Breast epithelium (tissue), 4 donors: ENCODE measurements at regions not wholly inside any gene's neighbourhood (a gene's known extent, or its start where the extent isn't known, plus 50 kb on each side); places are given as distances from the start of the nearest gene placed in this dataset.

Experiments used
- DNase-seq, 2 donors: peaks; one replicate each; pipeline ENCODE4 v3.0.0-alpha.2; 2019; ENCODE audit warnings: low spot score in 2 of 2
- H3K27ac ChIP-seq, 2 donors: fragments of 200-600 bp; sonication (generic) in 1 of 2; one replicate each; pipeline ENCODE4 v1.5.1; 2016 to 2019; ENCODE audit warnings: mild to moderate bottlenecking in 1 of 2
- H3K27me3 ChIP-seq, 2 donors: fragments of 200-600 bp; sonication (generic) in 1 of 2; one replicate each; pipeline versions ENCODE4 v1.5.1 to v1.6.0; 2017 to 2019; ENCODE audit warnings: control low read depth in 1 of 2, mild to moderate bottlenecking in 1 of 2
- H3K36me3 ChIP-seq: fragments of 200-600 bp; one replicate; pipeline ENCODE4 v1.5.1; 2019
- H3K4me1 ChIP-seq, 2 donors: fragments of 200-600 bp; sonication (generic); one replicate each; pipeline ENCODE4 v1.5.1; 2016 to 2019; ENCODE audit warnings: control low read depth in 1 of 2
- H3K4me3 ChIP-seq, 3 donors: fragments of 200-600 bp; sonication (generic); 1 replicate in 2 of 3; 2 replicates in 1 of 3; pipeline ENCODE4 v1.5.1; 2016 to 2019; ENCODE audit warnings: mild to moderate bottlenecking in 3 of 3, moderate library complexity in 2 of 3
- H3K9me3 ChIP-seq, 2 donors: fragments of 200-600 bp; sonication (generic) in 1 of 2; one replicate each; pipeline ENCODE4 v1.5.1; 2016 to 2019; ENCODE audit warnings: control low read depth in 1 of 2
- CTCF ChIP-seq, 3 donors: fragments of 450-650 bp; IDR thresholded peaks; one replicate each; pipeline ENCODE4 v1.5.1; 2016 to 2017; ENCODE audit warnings: antibody characterized with exemption in 3 of 3, mild to moderate bottlenecking in 3 of 3, moderate library complexity in 3 of 3
- POLR2A ChIP-seq: fragments of 450-650 bp; IDR thresholded peaks from one replicate; pipeline ENCODE4 v1.6.1; 2016; ENCODE audit warnings: antibody characterized with exemption, mild to moderate bottlenecking, moderate library complexity
- POLR2AphosphoS5 ChIP-seq, 3 donors: sonication (generic); formaldehyde crosslinking; IDR thresholded peaks; one replicate each; pipeline ENCODE4 v1.6.1; 2017; ENCODE audit warnings: antibody characterized with exemption in 3 of 3
- intact Hi-C: fragments of 100-400 bp; cut with DNase I; formaldehyde crosslinking; loops from one replicate; pipeline ENCODE4 v1.15.1; 2023; ENCODE audit warnings: low total_unique reads

DNA sequence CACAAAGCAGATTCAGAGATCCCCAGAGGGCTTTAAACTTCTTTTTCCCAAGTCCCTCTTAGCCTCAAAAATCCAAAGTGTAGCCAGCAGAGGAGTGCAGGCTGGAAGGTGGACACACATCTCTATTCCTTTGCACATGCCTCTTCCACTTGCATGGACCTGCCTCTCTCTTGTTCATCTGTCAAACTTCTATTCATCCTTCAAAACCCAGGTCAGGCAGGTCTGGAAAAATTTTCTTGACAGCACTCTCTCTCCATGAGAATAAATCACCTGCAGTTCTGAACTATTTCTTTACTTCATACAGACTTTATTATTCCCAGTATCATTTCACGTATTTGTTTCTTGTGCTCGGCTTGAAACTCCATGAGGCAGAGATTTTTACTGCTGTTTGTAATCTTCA is 127.5 kb downstream of the SS18 start:
- intact Hi-C loops: no loop called here
- H3K36me3 ChIP-seq: no peaks in the 10 kb centered on the region
- no peak for TF ChIP-seq POLR2A
- no peak for TF ChIP-seq CTCF (IDR thresholded peaks at IDR 0.05)
- TF ChIP-seq POLR2AphosphoS5 (IDR thresholded peaks at IDR 0.05): no peak

DNA sequence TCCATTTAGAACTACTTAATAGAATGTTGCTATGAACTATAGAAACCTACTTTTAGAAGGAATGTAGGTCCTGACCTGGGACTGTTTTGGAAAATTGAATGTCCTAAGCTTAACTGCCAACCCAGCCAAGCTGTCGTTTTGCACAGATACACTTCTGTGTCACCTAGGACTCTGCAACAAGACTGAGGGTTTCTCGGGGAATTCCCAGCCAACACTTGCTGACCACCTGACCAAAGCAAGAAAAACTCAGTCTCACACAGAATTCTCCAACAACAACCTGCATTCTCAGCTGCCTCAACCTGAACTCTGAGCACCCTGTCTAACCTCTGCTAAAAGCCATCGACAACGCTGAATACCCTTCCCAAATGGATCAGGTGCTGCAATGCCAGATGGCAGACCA is 128.2 kb downstream of the SS18 start:
- no peak for DNase-seq
- H3K27me3 ChIP-seq: no peaks in the 10 kb centered on the region
- H3K4me1 ChIP-seq: no peaks in the 10 kb centered on the region
- no peak overlapping the region for H3K27ac ChIP-seq
- H3K9me3 ChIP-seq: no peaks in the 10 kb centered on the region
- no peak for TF ChIP-seq POLR2A
- no peak for TF ChIP-seq CTCF (IDR thresholded peaks at IDR 0.05)
- no peak for TF ChIP-seq POLR2AphosphoS5 (IDR thresholded peaks at IDR 0.05)
- H3K36me3 ChIP-seq: no peaks in the 10 kb centered on the region
- no peak overlapping the region for H3K4me3 ChIP-seq
- intact Hi-C loops: no loop called here

More for the DNA sequence above, 127.5 kb downstream of the SS18 start:
- no peak for DNase-seq
- H3K4me3 ChIP-seq: no peak overlapping the region
- H3K4me1 ChIP-seq: no peaks in the 10 kb centered on the region
- H3K27me3 ChIP-seq: no peaks in the 10 kb centered on the region
- H3K27ac ChIP-seq: no peak overlapping the region
- H3K9me3 ChIP-seq: no peaks in the 10 kb centered on the region

DNA sequence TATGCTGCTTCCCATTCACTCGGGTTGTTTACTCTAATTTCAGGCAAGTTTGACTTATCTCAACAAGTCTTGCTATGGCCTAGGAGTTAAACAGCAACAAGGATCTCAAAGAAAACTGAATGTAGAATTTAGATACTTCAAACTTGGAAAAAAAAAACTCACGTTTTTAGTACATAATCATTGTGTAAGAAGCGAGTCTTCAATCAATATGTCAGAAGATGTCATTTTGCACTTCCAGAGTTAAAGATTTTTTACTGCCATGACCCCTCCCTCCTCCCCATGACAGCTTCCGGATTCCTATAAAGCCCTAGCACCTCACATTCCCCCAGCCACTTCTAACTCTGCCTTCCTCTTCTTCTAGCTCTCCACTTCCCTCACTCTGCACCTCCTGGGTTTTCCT is 133.4 kb downstream of the SS18 start:
- Histone ChIP-seq H3K4me1 (no peaks in the 10 kb centered on the region), H3K27ac (no peak overlapping the region), H3K36me3 (no peaks in the 10 kb centered on the region), H3K9me3 (no peaks in the 10 kb centered on the region), H3K4me3 (no peak overlapping the region), H3K27me3 (no peaks in the 10 kb centered on the region)
- TF ChIP-seq POLR2AphosphoS5 (IDR thresholded peaks at IDR 0.05): no peak
- TF ChIP-seq POLR2A: no peak
- intact Hi-C loops: no loop called here
- DNase-seq: no peak

DNA sequence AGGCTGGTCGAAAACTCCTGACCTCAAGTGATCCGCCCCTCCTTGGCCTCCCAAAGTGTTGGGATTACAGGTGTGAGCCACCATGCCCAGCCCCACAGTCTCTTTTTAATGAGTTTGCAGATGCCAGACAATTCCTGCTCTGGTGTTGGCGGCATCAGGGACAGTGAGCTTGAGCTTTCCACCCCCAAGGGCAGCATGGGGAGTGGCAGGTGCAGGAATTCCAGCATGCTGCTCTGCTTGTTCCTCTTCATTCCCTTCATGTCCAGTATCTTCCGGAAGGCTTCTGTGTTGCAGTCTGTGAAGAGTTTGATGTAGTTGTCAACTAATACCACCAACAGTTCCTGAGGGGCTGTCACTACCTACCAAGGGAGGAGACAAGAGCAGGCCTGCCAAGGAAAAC is 137.3 kb downstream of the SS18 start:
- no peaks in the 10 kb centered on the region for H3K4me1 ChIP-seq

DNA sequence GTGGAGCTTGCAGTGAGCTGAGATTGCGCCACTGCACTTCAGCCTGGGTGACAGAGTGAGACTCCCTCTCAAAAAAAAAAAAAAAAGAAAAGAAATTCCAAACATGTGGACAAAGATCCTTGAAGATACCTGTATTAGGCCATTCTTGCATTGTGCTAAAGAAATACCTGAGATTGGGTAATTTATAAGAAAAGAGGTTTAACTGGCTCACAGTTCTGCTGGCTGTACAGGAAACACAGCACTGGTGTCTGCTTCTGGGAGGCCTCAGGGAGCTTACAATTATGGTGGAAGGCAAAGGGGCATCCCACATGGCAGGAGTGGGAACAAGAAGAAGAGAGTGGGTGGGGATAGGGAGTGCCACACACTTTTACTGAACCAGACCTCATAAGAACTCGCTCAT is 140.1 kb downstream of the SS18 start:
- no peaks in the 10 kb centered on the region for H3K36me3 ChIP-seq
- TF ChIP-seq CTCF (IDR thresholded peaks at IDR 0.05) (no peak), POLR2A (no peak), POLR2AphosphoS5 (IDR thresholded peaks at IDR 0.05) (no peak)
- intact Hi-C loops: no loop called here

More for the DNA sequence above, 137.3 kb downstream of the SS18 start:
- Histone ChIP-seq H3K4me3 (no peak overlapping the region), H3K27ac (no peak overlapping the region), H3K27me3 (no peaks in the 10 kb centered on the region), H3K9me3 (no peaks in the 10 kb centered on the region), H3K36me3 (no peaks in the 10 kb centered on the region)
- intact Hi-C loops: no loop called here
- TF ChIP-seq POLR2AphosphoS5 (IDR thresholded peaks at IDR 0.05) (no peak), CTCF (IDR thresholded peaks at IDR 0.05) (no peak), POLR2A (no peak)
- DNase-seq: no peak

GRCh38 chr18:25946540-25946939 is 143.9 kb downstream of the SS18 start:
- intact Hi-C loops: no loop called here
- Histone ChIP-seq H3K4me1 (no peaks in the 10 kb centered on the region), H3K4me3 (no peak overlapping the region), H3K9me3 (no peaks in the 10 kb centered on the region), H3K27me3 (no peaks in the 10 kb centered on the region), H3K27ac (no peak overlapping the region), H3K36me3 (no peaks in the 10 kb centered on the region)
- DNase-seq: no peak
- TF ChIP-seq POLR2A (no peak), CTCF (IDR thresholded peaks at IDR 0.05) (no peak), POLR2AphosphoS5 (IDR thresholded peaks at IDR 0.05) (no peak)

More for the DNA sequence above, 140.1 kb downstream of the SS18 start:
- H3K4me3 ChIP-seq: no peak overlapping the region
- no peak overlapping the region for H3K27ac ChIP-seq
- no peak for DNase-seq
- no peaks in the 10 kb centered on the region for H3K4me1 ChIP-seq
- H3K27me3 ChIP-seq: no peaks in the 10 kb centered on the region
- no peaks in the 10 kb centered on the region for H3K9me3 ChIP-seq
